ENCODE measurements at regions not wholly inside any gene's neighbourhood (a gene's known extent, or its start where the extent isn't known, plus 50 kb on each side); places are given as distances from the start of the nearest gene placed in this dataset.

DNA sequence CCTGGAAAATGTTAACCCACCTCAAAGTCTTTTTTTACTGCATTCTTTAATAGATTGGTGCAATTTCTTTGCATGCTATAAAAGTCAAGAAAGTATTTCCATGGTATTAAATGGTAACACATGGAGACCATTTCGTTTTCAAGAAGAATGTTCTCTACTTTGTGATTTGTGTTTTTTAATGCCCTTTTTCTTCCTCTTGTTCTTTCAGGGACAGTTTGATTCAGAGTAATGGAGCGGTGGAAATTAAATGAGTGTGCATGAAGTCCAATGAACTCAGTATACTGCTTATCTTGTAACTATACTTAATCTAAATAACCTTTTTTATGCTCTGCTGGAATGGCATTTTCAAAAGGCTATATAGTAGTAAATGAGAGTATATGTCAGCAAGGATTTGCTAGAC is 507.0 kb upstream of the CDH6 start:
- Histone ChIP-seq H3K27me3 (no peaks in the 10 kb centered on the region), H3K4me3 (no peak overlapping the region), H3K27ac (no peak overlapping the region), H3K4me1 (no peaks in the 10 kb centered on the region), H3K9me3 (no peaks in the 10 kb centered on the region), H3K36me3 (no peaks in the 10 kb centered on the region)
- DNase-seq (ENCODE audit: extremely low spot score in 2 of 2) = no peak
- TF ChIP-seq, protein P1, sequence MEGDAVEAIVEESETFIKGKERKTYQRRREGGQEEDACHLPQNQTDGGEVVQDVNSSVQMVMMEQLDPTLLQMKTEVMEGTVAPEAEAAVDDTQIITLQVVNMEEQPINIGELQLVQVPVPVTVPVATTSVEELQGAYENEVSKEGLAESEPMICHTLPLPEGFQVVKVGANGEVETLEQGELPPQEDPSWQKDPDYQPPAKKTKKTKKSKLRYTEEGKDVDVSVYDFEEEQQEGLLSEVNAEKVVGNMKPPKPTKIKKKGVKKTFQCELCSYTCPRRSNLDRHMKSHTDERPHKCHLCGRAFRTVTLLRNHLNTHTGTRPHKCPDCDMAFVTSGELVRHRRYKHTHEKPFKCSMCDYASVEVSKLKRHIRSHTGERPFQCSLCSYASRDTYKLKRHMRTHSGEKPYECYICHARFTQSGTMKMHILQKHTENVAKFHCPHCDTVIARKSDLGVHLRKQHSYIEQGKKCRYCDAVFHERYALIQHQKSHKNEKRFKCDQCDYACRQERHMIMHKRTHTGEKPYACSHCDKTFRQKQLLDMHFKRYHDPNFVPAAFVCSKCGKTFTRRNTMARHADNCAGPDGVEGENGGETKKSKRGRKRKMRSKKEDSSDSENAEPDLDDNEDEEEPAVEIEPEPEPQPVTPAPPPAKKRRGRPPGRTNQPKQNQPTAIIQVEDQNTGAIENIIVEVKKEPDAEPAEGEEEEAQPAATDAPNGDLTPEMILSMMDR (IDR thresholded peaks at IDR 0.05) = no peak
- TF ChIP-seq POLR2AphosphoS5 (IDR thresholded peaks at IDR 0.05; ENCODE audit: insufficient read depth in 1 of 2, low read depth in 1 of 2) (no peak), POLR2A (IDR thresholded peaks at IDR 0.05) (no peak)
- intact Hi-C loops (cut with DNase I) = no loop called here

DNA sequence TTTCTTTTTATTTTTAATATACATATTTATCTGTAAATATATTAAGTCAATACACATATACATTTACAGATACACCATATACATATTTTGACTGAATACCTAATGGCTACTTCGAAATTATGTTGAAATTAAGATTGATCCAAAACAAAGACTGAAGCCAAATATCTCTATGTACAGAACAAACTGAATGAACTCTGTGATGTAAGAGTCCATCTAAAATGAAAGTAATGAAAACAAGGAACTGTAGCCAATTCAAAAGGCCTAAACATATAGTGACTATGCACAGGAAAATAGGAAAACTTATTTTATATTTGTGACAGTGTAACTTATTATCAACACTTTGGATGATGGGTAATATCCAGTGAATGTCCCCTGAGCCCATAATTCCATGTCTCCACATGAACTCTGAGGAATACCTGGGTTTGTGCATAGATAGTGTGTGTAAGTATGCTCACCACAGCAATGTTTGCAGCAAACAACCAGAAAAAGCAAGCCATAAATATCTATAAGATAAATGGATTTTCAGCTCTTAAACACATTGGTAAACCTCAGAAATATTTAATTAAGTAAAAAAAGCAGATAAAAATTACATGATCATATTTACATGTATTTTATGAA is 517.2 kb upstream of the CDH6 start:
- no peak overlapping the region for H3K4me3 ChIP-seq
- H3K36me3 ChIP-seq = no peaks in the 10 kb centered on the region
- no peaks in the 10 kb centered on the region for H3K9me3 ChIP-seq
- no peaks in the 10 kb centered on the region for H3K27me3 ChIP-seq
- no peak overlapping the region for H3K27ac ChIP-seq
- DNase-seq (ENCODE audit: extremely low spot score in 2 of 2) = no peak
- TF ChIP-seq, protein P1 (IDR thresholded peaks at IDR 0.05) = no peak
- no peak for TF ChIP-seq POLR2AphosphoS5 (IDR thresholded peaks at IDR 0.05; ENCODE audit: insufficient read depth in 1 of 2, low read depth in 1 of 2)
- TF ChIP-seq POLR2A (IDR thresholded peaks at IDR 0.05) = no peak
- intact Hi-C loops (cut with DNase I) = no loop called here
- no peaks in the 10 kb centered on the region for H3K4me1 ChIP-seq

DNA sequence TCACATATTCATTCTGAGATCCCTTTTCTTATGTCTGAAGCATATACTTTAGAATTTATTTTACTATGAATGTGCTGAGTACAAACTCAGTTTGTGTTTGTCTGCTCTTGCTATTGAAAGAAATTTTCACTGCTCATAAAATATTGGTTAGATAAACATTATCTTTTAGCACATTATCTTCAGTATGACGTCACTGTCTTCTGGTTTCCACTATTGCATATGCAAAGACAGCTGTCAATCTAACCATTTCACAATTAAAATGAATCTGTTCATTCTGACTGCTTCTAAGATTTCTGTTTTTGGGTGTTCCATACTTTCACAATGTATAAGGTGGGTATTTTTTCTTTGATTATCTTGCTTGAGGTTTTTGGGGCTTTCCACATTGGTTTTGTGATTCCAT is 526.2 kb upstream of the CDH6 start:
- Histone ChIP-seq H3K27ac (no peak overlapping the region), H3K27me3 (no peaks in the 10 kb centered on the region), H3K36me3 (no peaks in the 10 kb centered on the region), H3K4me1 (no peaks in the 10 kb centered on the region), H3K4me3 (no peak overlapping the region), H3K9me3 (no peaks in the 10 kb centered on the region)
- TF ChIP-seq, protein P1 (IDR thresholded peaks at IDR 0.05) = no peak
- TF ChIP-seq POLR2A (IDR thresholded peaks at IDR 0.05) = no peak
- no peak for DNase-seq (ENCODE audit: extremely low spot score in 2 of 2)
- intact Hi-C loops (cut with DNase I) = no loop called here

DNA sequence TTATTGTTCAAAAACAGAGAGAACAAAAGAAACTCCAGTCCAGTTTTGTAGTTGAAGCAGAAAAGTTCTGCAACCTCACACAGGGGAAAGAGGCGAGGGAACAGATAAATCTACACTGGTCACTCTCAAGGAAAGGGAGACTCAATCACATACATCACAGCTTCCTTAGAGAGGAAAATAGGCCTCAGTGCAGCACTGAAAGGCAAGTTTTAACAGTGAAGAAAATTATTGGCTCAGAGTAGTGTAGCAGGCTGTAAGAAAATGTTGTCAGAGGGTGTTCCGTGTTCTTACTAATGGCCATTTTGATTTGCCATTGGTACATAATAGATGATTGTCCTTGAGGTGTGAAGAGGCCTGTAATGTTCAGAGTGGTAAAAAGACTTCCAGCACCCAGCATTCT is 530.0 kb upstream of the CDH6 start:
- Histone ChIP-seq H3K27me3 (no peaks in the 10 kb centered on the region), H3K9me3 (no peaks in the 10 kb centered on the region), H3K4me3 (no peak overlapping the region), H3K4me1 (no peaks in the 10 kb centered on the region), H3K27ac (no peak overlapping the region), H3K36me3 (no peaks in the 10 kb centered on the region)
- TF ChIP-seq POLR2A (IDR thresholded peaks at IDR 0.05) (no peak), POLR2AphosphoS5 (IDR thresholded peaks at IDR 0.05; ENCODE audit: insufficient read depth in 1 of 2, low read depth in 1 of 2) (no peak)
- TF ChIP-seq, protein P1 (IDR thresholded peaks at IDR 0.05) = no peak
- no peak for DNase-seq (ENCODE audit: extremely low spot score in 2 of 2)
- intact Hi-C loops (cut with DNase I) = no loop called here

DNA sequence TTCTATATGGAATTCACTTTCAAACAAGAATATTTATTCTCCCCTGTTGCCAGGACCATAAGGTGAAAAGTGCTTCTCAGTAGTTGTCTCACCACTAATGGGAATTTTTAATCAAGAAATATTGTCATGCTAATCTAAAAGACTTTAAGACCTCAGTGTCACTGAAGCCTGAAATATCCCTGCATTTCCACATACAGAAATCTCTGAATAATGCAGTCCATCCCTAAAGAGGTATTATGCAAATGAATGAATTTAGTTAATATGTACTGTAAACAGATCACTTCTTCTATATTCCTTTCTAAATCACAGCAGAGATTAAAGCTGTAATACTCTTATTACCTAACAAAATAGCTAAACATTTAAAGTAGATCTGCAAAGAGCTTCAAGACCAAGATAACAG is 531.1 kb upstream of the CDH6 start:
- Histone ChIP-seq H3K36me3 (no peaks in the 10 kb centered on the region), H3K27me3 (no peaks in the 10 kb centered on the region)

More for the DNA sequence above, 531.1 kb upstream of the CDH6 start:
- H3K9me3 ChIP-seq = no peaks in the 10 kb centered on the region
- no peak for TF ChIP-seq POLR2AphosphoS5 (IDR thresholded peaks at IDR 0.05; ENCODE audit: insufficient read depth in 1 of 2, low read depth in 1 of 2)
- TF ChIP-seq, protein P1 (IDR thresholded peaks at IDR 0.05) = no peak
- DNase-seq (ENCODE audit: extremely low spot score in 2 of 2) = no peak
- intact Hi-C loops (cut with DNase I) = no loop called here
- no peaks in the 10 kb centered on the region for H3K4me1 ChIP-seq
- no peak overlapping the region for H3K4me3 ChIP-seq
- no peak overlapping the region for H3K27ac ChIP-seq
